ENCODE measurements at regions not wholly inside any gene's neighbourhood (a gene's known extent, or its start where the extent isn't known, plus 50 kb on each side); places are given as distances from the start of the nearest gene placed in this dataset.
"Not testable (repeated sequence)": the region's sequence is repeated elsewhere in the genome, so short reads cannot be mapped to it uniquely, and the experiment has no call there.

- H2BK120ac ChIP-seq (ENCODE audit: low read depth, low read length): no peak overlapping the region
- no peaks in the 10 kb centered on the region for H3K79me2 ChIP-seq (ENCODE audit: control insufficient read depth, insufficient read depth, low read length)
- H3K4me3 ChIP-seq (ENCODE audit: low read length): no peak overlapping the region
- H3K36me3 ChIP-seq (ENCODE audit: control insufficient read depth, insufficient read depth, low read length): no peaks in the 10 kb centered on the region
- no peaks in the 10 kb centered on the region for H3K79me1 ChIP-seq (ENCODE audit: low read length)
- H2BK5ac ChIP-seq (ENCODE audit: low read length): peak overlapping the region; percentile 29
- H3K4me2 ChIP-seq (ENCODE audit: low read length): no peak overlapping the region
- H3K9ac ChIP-seq (ENCODE audit: low read length): peak overlapping the region; percentile 31
- WGBS (ENCODE audit: extremely low coverage, insufficient coverage, low lambda C conversion rate): no CpG with 5 or more reads among the region's 4 CpGs
- H4K5ac ChIP-seq (ENCODE audit: low read length): no peak overlapping the region
- no peak overlapping the region for H3K18ac ChIP-seq (ENCODE audit: low read length)
- H3K27ac ChIP-seq (ENCODE audit: low read depth, low read length): no peak overlapping the region
- H2BK15ac ChIP-seq (replicated peaks; ENCODE audit: low read depth): peak overlapping the region; percentile 78
- peak overlapping the region; percentile 70 for H3K4ac ChIP-seq (ENCODE audit: low read depth, low read length)
- H3K56ac ChIP-seq (ENCODE audit: low read length): peak overlapping the region; percentile 40
- no peak overlapping the region for H4K8ac ChIP-seq (ENCODE audit: low read depth, low read length)
- H3K23ac ChIP-seq (ENCODE audit: low read length): no peak overlapping the region
- H3K27me3 ChIP-seq (ENCODE audit: insufficient read depth, low read length, poor library complexity): no peaks in the 10 kb centered on the region
- H2AK5ac ChIP-seq (ENCODE audit: low read length): no peak overlapping the region
- no peaks in the 10 kb centered on the region for H3K4me1 ChIP-seq (ENCODE audit: control insufficient read depth, low read depth, low read length)
- peak; percentile 8 for DNase-seq
Measured at GRCh38 chr6:27834879-27835549, 77.2 kb downstream of the OR2B2 start.

- Histone ChIP-seq H3K9ac (ENCODE audit: low read length) (no peak overlapping the region), H3K56ac (ENCODE audit: low read length) (peak overlapping the region; percentile 57), H3K79me2 (ENCODE audit: control insufficient read depth, insufficient read depth, low read length) (no peaks in the 10 kb centered on the region), H3K27me3 (ENCODE audit: insufficient read depth, low read length, poor library complexity) (no peaks in the 10 kb centered on the region), H3K4me1 (ENCODE audit: control insufficient read depth, low read depth, low read length) (no peaks in the 10 kb centered on the region), H4K8ac (ENCODE audit: low read depth, low read length) (no peak overlapping the region), H4K5ac (ENCODE audit: low read length) (no peak overlapping the region), H3K27ac (ENCODE audit: low read depth, low read length) (no peak overlapping the region), H3K18ac (ENCODE audit: low read length) (peak overlapping the region; percentile 80), H3K36me3 (ENCODE audit: control insufficient read depth, insufficient read depth, low read length) (no peaks in the 10 kb centered on the region), H3K4me3 (ENCODE audit: low read length) (no peak overlapping the region), H3K4me2 (ENCODE audit: low read length) (no peak overlapping the region), H3K4ac (ENCODE audit: low read depth, low read length) (no peak overlapping the region), H3K79me1 (ENCODE audit: low read length) (no peaks in the 10 kb centered on the region), H2BK15ac (replicated peaks; ENCODE audit: low read depth) (no peak overlapping the region), H3K23ac (ENCODE audit: low read length) (no peak overlapping the region), H2BK5ac (ENCODE audit: low read length) (peak overlapping the region; percentile 12), H2AK5ac (ENCODE audit: low read length) (no peak overlapping the region), H2BK120ac (ENCODE audit: low read depth, low read length) (no peak overlapping the region)
- WGBS (ENCODE audit: extremely low coverage, insufficient coverage, low lambda C conversion rate): 100% methylated on average over 1 of the region's 1 CpG
- no peak for DNase-seq
Measured at GRCh38 chr6:27834384-27834783, 77.8 kb downstream of the OR2B2 start.

GRCh38 chr6:27831434-27832081 is 80.6 kb downstream of the OR2B2 start:
- not testable (repeated sequence) for H3K56ac ChIP-seq (ENCODE audit: low read length); H3K18ac ChIP-seq (ENCODE audit: low read length); H4K5ac ChIP-seq (ENCODE audit: low read length); H2BK5ac ChIP-seq (ENCODE audit: low read length); H3K79me2 ChIP-seq (ENCODE audit: control insufficient read depth, insufficient read depth, low read length); H2BK15ac ChIP-seq (replicated peaks; ENCODE audit: low read depth); H3K4ac ChIP-seq (ENCODE audit: low read depth, low read length); H3K23ac ChIP-seq (ENCODE audit: low read length); H3K36me3 ChIP-seq (ENCODE audit: control insufficient read depth, insufficient read depth, low read length); H3K27ac ChIP-seq (ENCODE audit: low read depth, low read length); H2AK5ac ChIP-seq (ENCODE audit: low read length); H4K8ac ChIP-seq (ENCODE audit: low read depth, low read length); H2BK120ac ChIP-seq (ENCODE audit: low read depth, low read length); H3K27me3 ChIP-seq (ENCODE audit: insufficient read depth, low read length, poor library complexity); H3K4me3 ChIP-seq (ENCODE audit: low read length); H3K4me2 ChIP-seq (ENCODE audit: low read length); H3K79me1 ChIP-seq (ENCODE audit: low read length); H3K4me1 ChIP-seq (ENCODE audit: control insufficient read depth, low read depth, low read length)
- WGBS (ENCODE audit: extremely low coverage, insufficient coverage, low lambda C conversion rate): no CpG with 5 or more reads among the region's 26 CpGs
- peak overlapping the region; percentile 6 for H3K9ac ChIP-seq (ENCODE audit: low read length)
- peak; percentile 85 for DNase-seq

- not testable (repeated sequence) for H2AK5ac ChIP-seq (ENCODE audit: low read length); H3K79me2 ChIP-seq (ENCODE audit: control insufficient read depth, insufficient read depth, low read length); H3K36me3 ChIP-seq (ENCODE audit: control insufficient read depth, insufficient read depth, low read length); H2BK120ac ChIP-seq (ENCODE audit: low read depth, low read length); H2BK15ac ChIP-seq (replicated peaks; ENCODE audit: low read depth); H3K27me3 ChIP-seq (ENCODE audit: insufficient read depth, low read length, poor library complexity); H3K4ac ChIP-seq (ENCODE audit: low read depth, low read length); H3K79me1 ChIP-seq (ENCODE audit: low read length); H4K8ac ChIP-seq (ENCODE audit: low read depth, low read length); H3K4me1 ChIP-seq (ENCODE audit: control insufficient read depth, low read depth, low read length); H4K5ac ChIP-seq (ENCODE audit: low read length)
- peak overlapping the region; percentile 60 for H3K18ac ChIP-seq (ENCODE audit: low read length)
- peak overlapping the region; percentile 94 for H3K27ac ChIP-seq (ENCODE audit: low read depth, low read length)
- H3K23ac ChIP-seq (ENCODE audit: low read length): peak overlapping the region; percentile 89
- H3K9ac ChIP-seq (ENCODE audit: low read length): peak overlapping the region; percentile 98
- peak; percentile 82 for DNase-seq
- peak overlapping the region; percentile 99 for H3K4me3 ChIP-seq (ENCODE audit: low read length)
- WGBS (ENCODE audit: extremely low coverage, insufficient coverage, low lambda C conversion rate): no CpG with 5 or more reads among the region's 52 CpGs
- H2BK5ac ChIP-seq (ENCODE audit: low read length): peak overlapping the region; percentile 64
- peak overlapping the region; percentile 88 for H3K4me2 ChIP-seq (ENCODE audit: low read length)
- peak overlapping the region; percentile 92 for H3K56ac ChIP-seq (ENCODE audit: low read length)
Measured at GRCh38 chr6:27830600-27831433, 81.4 kb downstream of the OR2B2 start.

- H3K4me2 ChIP-seq (ENCODE audit: low read length): peak overlapping the region; percentile 88
- WGBS (ENCODE audit: extremely low coverage, insufficient coverage, low lambda C conversion rate): no CpG with 5 or more reads among the region's 5 CpGs
- H2BK120ac ChIP-seq (ENCODE audit: low read depth, low read length): no peak overlapping the region
- H3K27me3 ChIP-seq (ENCODE audit: insufficient read depth, low read length, poor library complexity): no peaks in the 10 kb centered on the region
- no peak overlapping the region for H2AK5ac ChIP-seq (ENCODE audit: low read length)
- H3K4me3 ChIP-seq (ENCODE audit: low read length): peak overlapping the region; percentile 99
- H3K4me1 ChIP-seq (ENCODE audit: control insufficient read depth, low read depth, low read length): no peaks in the 10 kb centered on the region
- no peak overlapping the region for H4K5ac ChIP-seq (ENCODE audit: low read length)
- H3K9ac ChIP-seq (ENCODE audit: low read length): peak overlapping the region; percentile 98
- H3K27ac ChIP-seq (ENCODE audit: low read depth, low read length): peak overlapping the region; percentile 94
- no peaks in the 10 kb centered on the region for H3K36me3 ChIP-seq (ENCODE audit: control insufficient read depth, insufficient read depth, low read length)
- H3K79me2 ChIP-seq (ENCODE audit: control insufficient read depth, insufficient read depth, low read length): no peaks in the 10 kb centered on the region
- no peak overlapping the region for H2BK15ac ChIP-seq (replicated peaks; ENCODE audit: low read depth)
- peak overlapping the region; percentile 60 for H3K18ac ChIP-seq (ENCODE audit: low read length)
- peak; percentile 75 for DNase-seq
- H3K79me1 ChIP-seq (ENCODE audit: low read length): no peaks in the 10 kb centered on the region
- H3K23ac ChIP-seq (ENCODE audit: low read length): no peak overlapping the region
- H4K8ac ChIP-seq (ENCODE audit: low read depth, low read length): no peak overlapping the region
- H3K4ac ChIP-seq (ENCODE audit: low read depth, low read length): no peak overlapping the region
- no peak overlapping the region for H2BK5ac ChIP-seq (ENCODE audit: low read length)
- peak overlapping the region; percentile 92 for H3K56ac ChIP-seq (ENCODE audit: low read length)
Measured at GRCh38 chr6:27830212-27830599, 82.0 kb downstream of the OR2B2 start.
